ENCODE measurements at regions not wholly inside any gene's neighbourhood (a gene's known extent, or its start where the extent isn't known, plus 50 kb on each side); places are given as distances from the start of the nearest gene placed in this dataset.

GRCh38 chr13:60772726-60773125, 375.7 kb downstream of the TDRD3 start:
- TF ChIP-seq MAX (IDR thresholded peaks at IDR 0.05; ENCODE audit: low read depth) = no peak
- TF ChIP-seq ZBTB33 (IDR thresholded peaks at IDR 0.05; ENCODE audit: borderline replicate concordance, low read depth) = no peak
- TF ChIP-seq CTCF (IDR thresholded peaks at IDR 0.05) = no peak
- no peak for TF ChIP-seq SMC3 (IDR thresholded peaks at IDR 0.05; ENCODE audit: low read depth, low read length)
- no peak for TF ChIP-seq USF1 (IDR thresholded peaks at IDR 0.05; ENCODE audit: borderline replicate concordance, low read depth)
- TF ChIP-seq GABPA (IDR thresholded peaks at IDR 0.05; ENCODE audit: low read depth) = no peak

Data from SK-N-SH (cell line).